HG03108 (cell line): ENCODE measurements at regions not wholly inside any gene's neighbourhood (a gene's known extent, or its start where the extent isn't known, plus 50 kb on each side); places are given as distances from the start of the nearest gene placed in this dataset.
"Not testable (repeated sequence)": the region's sequence is repeated elsewhere in the genome, so short reads cannot be mapped to it uniquely, and the experiment has no call there.

Source experiments
- ATAC-seq: cut with Tn5 transposase; IDR thresholded peaks from one replicate; pipeline ENCODE4 v1.9.1; 2021; ENCODE audit warnings: moderate library complexity; ENCODE audit not compliant: unreplicated experiment

- no peak for ATAC-seq
Observed at GRCh38 chr1:208682664-208683013, 438.5 kb upstream of the PLXNA2 start.

- no peak for ATAC-seq
Observed at GRCh38 chr1:208683141-208683540, 439.0 kb upstream of the PLXNA2 start.

- no peak for ATAC-seq
Observed at GRCh38 chr1:208684192-208684591, 440.0 kb upstream of the PLXNA2 start.

- no peak for ATAC-seq
Observed at GRCh38 chr1:208686592-208686991, 442.4 kb upstream of the PLXNA2 start.

GRCh38 chr1:208688656-208689315, 444.6 kb upstream of the PLXNA2 start:
- ATAC-seq: no peak

- ATAC-seq: no peak
Observed at GRCh38 chr1:208691012-208691411, 446.8 kb upstream of the PLXNA2 start.

GRCh38 chr1:208709981-208710380, 465.8 kb upstream of the PLXNA2 start:
- no peak for ATAC-seq

DNA sequence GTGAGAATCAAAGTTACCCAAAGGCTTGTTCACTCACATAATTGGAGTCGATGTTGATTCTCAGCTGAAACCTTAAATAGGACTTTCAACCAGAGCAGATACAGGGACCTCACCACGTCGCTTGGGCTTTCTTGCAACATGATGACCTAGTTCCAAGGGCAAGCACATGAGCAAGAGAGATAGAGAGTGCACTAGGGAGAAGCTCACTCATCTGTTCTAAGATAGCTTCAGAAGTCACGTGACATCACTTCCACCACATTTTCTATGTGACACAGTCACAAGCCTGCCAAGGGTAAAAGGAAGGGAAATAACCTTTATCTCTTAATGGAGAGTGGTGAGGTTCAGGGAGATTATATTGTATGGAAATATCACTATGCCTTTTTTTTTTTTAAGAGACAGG, 470.1 kb upstream of the PLXNA2 start:
- ATAC-seq: no peak

- no peak for ATAC-seq
Observed at GRCh38 chr1:208717525-208717924, 473.3 kb upstream of the PLXNA2 start.

- ATAC-seq: no peak
Observed at GRCh38 chr1:208722592-208722991, 478.4 kb upstream of the PLXNA2 start.

- ATAC-seq: no peak
Observed at GRCh38 chr1:208724079-208724478, 479.9 kb upstream of the PLXNA2 start.

DNA sequence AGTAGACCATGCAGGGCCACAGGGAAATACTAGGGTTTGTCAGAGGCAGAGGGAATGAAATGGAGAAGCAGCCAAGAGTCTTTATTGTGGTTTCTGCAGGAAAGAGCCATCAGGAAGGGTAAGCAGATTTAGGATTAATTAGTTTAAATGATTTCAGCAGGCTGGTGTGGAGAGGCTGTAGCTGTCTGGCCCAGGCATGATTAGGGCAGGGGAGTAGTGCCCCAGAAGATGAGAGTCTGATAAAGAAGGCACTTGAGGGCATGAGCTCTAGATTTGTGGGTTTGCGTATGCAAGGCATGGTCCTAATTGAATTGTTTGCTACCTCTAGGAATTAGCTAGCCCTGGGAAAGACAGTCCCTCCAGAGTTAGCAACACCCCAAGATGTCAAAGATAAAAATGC, 484.6 kb upstream of the PLXNA2 start:
- ATAC-seq: no peak

GRCh38 chr1:208731981-208732821, 488.0 kb upstream of the PLXNA2 start:
- peak; percentile 90 for ATAC-seq

DNA sequence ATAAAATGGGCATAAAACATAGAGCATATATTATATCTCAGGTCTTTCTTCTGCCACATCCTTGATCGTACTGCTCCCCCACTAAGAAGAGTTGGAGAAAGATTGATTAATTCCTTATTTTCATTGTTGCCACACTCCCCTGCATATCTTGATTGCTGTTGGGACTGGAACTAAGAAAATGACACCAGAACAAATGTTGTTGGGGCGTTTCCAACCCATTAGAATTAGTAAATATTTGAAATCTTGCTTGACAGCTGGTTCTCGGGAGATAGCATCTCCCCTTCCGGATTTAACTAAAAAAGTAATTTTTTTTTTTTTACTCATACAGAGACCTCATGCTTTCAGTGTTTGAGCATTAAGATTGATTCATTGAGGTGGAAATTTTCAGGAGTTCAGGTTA, 493.0 kb upstream of the PLXNA2 start:
- ATAC-seq: no peak

GRCh38 chr1:208737922-208738321, 493.7 kb upstream of the PLXNA2 start:
- ATAC-seq: no peak

DNA sequence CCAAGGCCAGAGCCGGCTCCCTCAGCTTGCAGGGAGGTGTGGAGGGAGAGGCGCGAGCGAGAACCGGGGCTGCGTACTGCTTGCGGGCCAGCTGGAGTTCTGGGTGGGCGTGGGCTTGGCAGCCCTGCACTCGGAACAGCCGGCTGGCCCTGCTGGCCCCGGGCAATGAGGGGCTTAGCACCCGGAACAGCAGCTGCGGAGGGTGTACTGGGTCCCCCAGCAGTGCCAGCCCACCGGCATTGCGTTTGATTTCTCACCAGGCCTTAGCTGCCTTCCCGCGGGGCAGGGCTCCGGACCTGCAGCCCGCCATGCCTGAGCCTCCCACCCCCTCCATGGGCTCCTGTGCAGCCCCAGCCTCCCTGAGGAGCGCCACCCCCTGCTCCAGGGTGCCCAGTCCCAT, 495.5 kb upstream of the PLXNA2 start:
- not testable (repeated sequence) for ATAC-seq

- ATAC-seq: no peak
Observed at GRCh38 chr1:208741296-208741695, 497.1 kb upstream of the PLXNA2 start.

DNA sequence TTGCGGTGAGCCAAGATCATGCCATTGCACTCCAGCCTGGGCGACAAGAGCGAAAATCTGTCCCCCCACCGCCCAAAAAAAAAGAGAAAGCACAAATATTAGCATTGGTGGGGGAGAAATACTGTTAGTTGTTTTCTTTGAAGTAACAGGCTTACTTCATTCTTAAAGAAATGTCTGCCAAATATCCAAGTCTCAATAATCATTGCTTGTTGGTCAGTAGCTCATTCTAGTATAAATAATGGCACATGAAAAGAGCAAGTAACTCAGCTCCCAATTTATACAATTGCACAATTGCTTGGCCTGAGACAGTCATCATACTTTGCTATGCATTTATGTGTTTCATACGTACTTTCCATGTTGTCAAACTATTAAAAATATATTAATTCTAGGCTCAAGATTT, 499.2 kb upstream of the PLXNA2 start:
- no peak for ATAC-seq

DNA sequence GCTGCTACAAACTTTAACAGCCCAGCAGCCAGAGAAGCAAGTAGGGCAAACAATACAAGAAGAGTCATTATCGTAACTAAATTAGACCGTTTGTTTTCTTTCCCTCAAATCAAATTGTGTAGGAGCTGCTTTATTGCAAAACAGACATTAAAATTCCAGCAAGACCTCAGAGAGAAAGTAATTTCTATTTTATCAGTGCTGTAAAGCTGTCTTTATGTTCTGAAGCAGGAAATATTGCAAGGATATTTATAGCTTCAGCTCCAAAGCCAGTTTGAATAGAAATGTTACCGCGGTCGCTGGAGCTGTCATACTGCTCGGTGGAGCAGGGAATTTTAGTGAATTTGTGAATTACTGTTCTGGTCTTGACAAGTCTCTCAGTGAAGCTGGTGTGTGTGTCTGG, 503.8 kb upstream of the PLXNA2 start:
- ATAC-seq: no peak

GRCh38 chr1:208748387-208749165, 504.4 kb upstream of the PLXNA2 start:
- ATAC-seq: no peak

- no peak for ATAC-seq
Observed at GRCh38 chr1:208756339-208756981, 512.3 kb upstream of the PLXNA2 start.
